ENCODE measurements at regions not wholly inside any gene's neighbourhood (a gene's known extent, or its start where the extent isn't known, plus 50 kb on each side); places are given as distances from the start of the nearest gene placed in this dataset.

- no peaks in the 10 kb centered on the region for H3K36me3 ChIP-seq
- H3K27ac ChIP-seq, result no peak overlapping the region
- 92% methylated on average over 2 of the region's 2 CpGs for WGBS
- no peak for TF ChIP-seq EP300 (IDR thresholded peaks at IDR 0.05)
- no peak overlapping the region for H3K4me3 ChIP-seq
- no peak for DNase-seq (ENCODE audit: low spot score in 2 of 2)
- peaks cover 6% of the 10 kb centered on the region for H3K9me3 ChIP-seq
- no peaks in the 10 kb centered on the region for H3K4me1 ChIP-seq
- H3K27me3 ChIP-seq, result no peaks in the 10 kb centered on the region
Measured at GRCh38 chr18:22630980-22631379, 213.3 kb upstream of the CTAGE1 start.

GRCh38 chr18:22632191-22632590 lies 214.5 kb upstream of the CTAGE1 start:
- Histone ChIP-seq H3K4me3 (no peak overlapping the region), H3K9me3 (peaks cover 6% of the 10 kb centered on the region), H3K27ac (no peak overlapping the region), H3K27me3 (no peaks in the 10 kb centered on the region), H3K4me1 (no peaks in the 10 kb centered on the region), H3K36me3 (no peaks in the 10 kb centered on the region)
- TF ChIP-seq EP300 (IDR thresholded peaks at IDR 0.05), result no peak
- TF ChIP-seq POLR2A (IDR thresholded peaks at IDR 0.05), result no peak
- TF ChIP-seq CTCF (IDR thresholded peaks at IDR 0.05), result no peak
- no peak for TF ChIP-seq POLR2AphosphoS5 (IDR thresholded peaks at IDR 0.05)
- WGBS, result 39% methylated on average over 4 of the region's 4 CpGs
- no peak for DNase-seq (ENCODE audit: low spot score in 2 of 2)

GRCh38 chr18:22634464-22634863 lies 216.7 kb upstream of the CTAGE1 start:
- TF ChIP-seq POLR2A (IDR thresholded peaks at IDR 0.05), result no peak
- TF ChIP-seq CTCF (IDR thresholded peaks at IDR 0.05), result no peak
- TF ChIP-seq EP300 (IDR thresholded peaks at IDR 0.05), result no peak
- no peak for TF ChIP-seq POLR2AphosphoS5 (IDR thresholded peaks at IDR 0.05)
- peaks cover 6% of the 10 kb centered on the region for H3K9me3 ChIP-seq
- no peak for DNase-seq (ENCODE audit: low spot score in 2 of 2)
- H3K4me3 ChIP-seq, result no peak overlapping the region
- no peaks in the 10 kb centered on the region for H3K4me1 ChIP-seq
- no peaks in the 10 kb centered on the region for H3K27me3 ChIP-seq
- no peak overlapping the region for H3K27ac ChIP-seq
- 84% methylated on average over 3 of the region's 3 CpGs for WGBS
- H3K36me3 ChIP-seq, result no peaks in the 10 kb centered on the region

GRCh38 chr18:22637787-22638186 lies 220.1 kb upstream of the CTAGE1 start:
- 89% methylated on average over 1 of the region's 1 CpG for WGBS
- TF ChIP-seq CTCF (IDR thresholded peaks at IDR 0.05) (no peak), POLR2AphosphoS5 (IDR thresholded peaks at IDR 0.05) (no peak), POLR2A (IDR thresholded peaks at IDR 0.05) (no peak), EP300 (IDR thresholded peaks at IDR 0.05) (no peak)
- Histone ChIP-seq H3K4me3 (no peak overlapping the region), H3K36me3 (no peaks in the 10 kb centered on the region), H3K27ac (no peak overlapping the region), H3K27me3 (no peaks in the 10 kb centered on the region), H3K9me3 (peaks cover 6% of the 10 kb centered on the region), H3K4me1 (no peaks in the 10 kb centered on the region)
- no peak for DNase-seq (ENCODE audit: low spot score in 2 of 2)

- H3K4me3 ChIP-seq, result no peak overlapping the region
- TF ChIP-seq EP300 (IDR thresholded peaks at IDR 0.05) (no peak), POLR2AphosphoS5 (IDR thresholded peaks at IDR 0.05) (no peak), CTCF (IDR thresholded peaks at IDR 0.05) (no peak), POLR2A (IDR thresholded peaks at IDR 0.05) (no peak)
- DNase-seq (ENCODE audit: low spot score in 2 of 2), result no peak
- WGBS, result 23% methylated on average over 2 of the region's 2 CpGs
- peaks cover 6% of the 10 kb centered on the region for H3K9me3 ChIP-seq
- H3K27me3 ChIP-seq, result no peaks in the 10 kb centered on the region
- no peaks in the 10 kb centered on the region for H3K4me1 ChIP-seq
- H3K36me3 ChIP-seq, result no peaks in the 10 kb centered on the region
- H3K27ac ChIP-seq, result no peak overlapping the region
Measured at GRCh38 chr18:22639026-22639463, 221.3 kb upstream of the CTAGE1 start.

GRCh38 chr18:22639561-22639960 lies 221.8 kb upstream of the CTAGE1 start:
- TF ChIP-seq EP300 (IDR thresholded peaks at IDR 0.05) (no peak), CTCF (IDR thresholded peaks at IDR 0.05) (no peak), POLR2A (IDR thresholded peaks at IDR 0.05) (no peak), POLR2AphosphoS5 (IDR thresholded peaks at IDR 0.05) (no peak)
- no peak overlapping the region for H3K4me3 ChIP-seq
- no peak for DNase-seq (ENCODE audit: low spot score in 2 of 2)
- H3K36me3 ChIP-seq, result no peaks in the 10 kb centered on the region
- H3K27ac ChIP-seq, result no peak overlapping the region
- no peaks in the 10 kb centered on the region for H3K4me1 ChIP-seq
- H3K27me3 ChIP-seq, result no peaks in the 10 kb centered on the region
- H3K9me3 ChIP-seq, result peaks cover 6% of the 10 kb centered on the region
- 89% methylated on average over 10 of the region's 10 CpGs for WGBS

Data from suprapubic skin (tissue), 4 donors.